SU-DHL-6 (cell line): ENCODE measurements at regions not wholly inside any gene's neighbourhood (a gene's known extent, or its start where the extent isn't known, plus 50 kb on each side); places are given as distances from the start of the nearest gene placed in this dataset.
A peak's percentile ranks its signal among the peaks of the same experiment; 100 is the strongest.

Source experiments
- H2AFZ ChIP-seq: fragments of 200-600 bp; sonication (generic); 2 replicates; pipeline ENCODE4 v1.6.1; 2014; ENCODE audit warnings: low read depth, mild to moderate bottlenecking, moderate library complexity, mixed read lengths, antibody characterized with exemption, low read length; ENCODE audit not compliant: severe bottlenecking
- H3F3A ChIP-seq: fragments of 200-600 bp; shearing (Covaris generic); 2 replicates; pipeline ENCODE4 v1.6.0; 2016; ENCODE audit warnings: antibody characterized with exemption, mild to moderate bottlenecking; ENCODE audit not compliant: insufficient read depth
- H3K27ac ChIP-seq: fragments of 200-600 bp; sonication (generic); 2 replicates; pipeline ENCODE4 v1.5.1; 2016; ENCODE audit warnings: low read depth, mild to moderate bottlenecking, low read length, moderate library complexity, mixed read lengths
- H3K27me3 ChIP-seq: fragments of 200-600 bp; sonication (generic), shearing (Covaris generic); 2 replicates; pipeline ENCODE4 v1.6.0; 2014; ENCODE audit warnings: mild to moderate bottlenecking, low read length
- H3K36me3 ChIP-seq: fragments of 200-600 bp; sonication (generic); 2 replicates; pipeline ENCODE4 v1.6.1; 2014; ENCODE audit warnings: mild to moderate bottlenecking, low read length, mixed read lengths
- H3K4me2 ChIP-seq: fragments of 300-600, 200-600 bp; shearing (Covaris generic), sonication (generic); 2 replicates; pipeline ENCODE4 v1.6.0; 2014; ENCODE audit warnings: low read length, low read depth, mild to moderate bottlenecking; ENCODE audit not compliant: poor library complexity, severe bottlenecking
- H3K4me3 ChIP-seq: fragments of 200-600 bp; sonication (generic); 2 replicates; pipeline ENCODE4 v1.5.1; 2014; ENCODE audit warnings: antibody characterized with exemption, low read length, mild to moderate bottlenecking, mixed read lengths; ENCODE audit not compliant: insufficient read depth, poor library complexity, severe bottlenecking
- H3K79me2 ChIP-seq: fragments of 200-600 bp; sonication (generic); 2 replicates; pipeline ENCODE4 v1.6.1; 2014; ENCODE audit warnings: mild to moderate bottlenecking, low read length, moderate library complexity; ENCODE audit not compliant: insufficient read depth
- H3K9ac ChIP-seq: fragments of 200-600 bp; sonication (generic); 2 replicates; pipeline ENCODE4 v1.7.0; 2014; ENCODE audit warnings: mild to moderate bottlenecking, low read length
- H3K9me2 ChIP-seq: fragments of 200-600 bp; sonication (generic); replicated peaks from 2 replicates; pipeline ENCODE4 v1.6.1; 2014; ENCODE audit warnings: low read length; ENCODE audit not compliant: insufficient read depth
- H3K9me3 ChIP-seq: fragments of 200-600 bp; sonication (generic); 2 replicates; pipeline ENCODE4 v1.6.1; 2014; ENCODE audit warnings: low read length, mixed read lengths; ENCODE audit not compliant: insufficient read depth
- H4K20me1 ChIP-seq: fragments of 200-600 bp; sonication (generic); 2 replicates; pipeline ENCODE4 v1.6.1; 2014; ENCODE audit warnings: low read depth, mild to moderate bottlenecking, antibody characterized with exemption, low read length, moderate library complexity, mixed read lengths
- CTCF ChIP-seq: fragments of 200-600 bp; sonication (generic); IDR thresholded peaks from one replicate; pipeline ENCODE4 v1.5.1; 2017; ENCODE audit warnings: antibody characterized with exemption, mild to moderate bottlenecking, low read length, moderate library complexity; ENCODE audit not compliant: insufficient read depth, poor library complexity, severe bottlenecking
- EZH2phosphoT487 ChIP-seq: fragments of 200-600 bp; sonication (generic), shearing (Covaris generic); conservative IDR thresholded peaks from 2 replicates; pipeline ENCODE4 v1.6.1; 2018; ENCODE audit warnings: mild to moderate bottlenecking, antibody characterized with exemption, low read length, moderate library complexity, mixed read lengths

GRCh38 chr1:187924252-187924651 lies 1095.5 kb downstream of the PLA2G4A start:
- H3K4me2 ChIP-seq = no peak overlapping the region
- no peaks in the 10 kb centered on the region for H3F3A ChIP-seq
- no peak overlapping the region for H3K9ac ChIP-seq
- peak overlapping the region; percentile 9 for H2AFZ ChIP-seq
- H3K79me2 ChIP-seq = no peaks in the 10 kb centered on the region
- H3K36me3 ChIP-seq = no peaks in the 10 kb centered on the region
- H4K20me1 ChIP-seq = no peaks in the 10 kb centered on the region
- no peaks in the 10 kb centered on the region for H3K9me3 ChIP-seq
- no peak overlapping the region for H3K4me3 ChIP-seq
- no peaks in the 10 kb centered on the region for H3K27me3 ChIP-seq
- no peak overlapping the region for H3K27ac ChIP-seq
- no peaks in the 10 kb centered on the region for H3K9me2 ChIP-seq
- TF ChIP-seq CTCF (no peak), EZH2phosphoT487 (no peak)

GRCh38 chr1:187928288-187928687 lies 1099.5 kb downstream of the PLA2G4A start:
- H3K9ac ChIP-seq = no peak overlapping the region
- no peak overlapping the region for H3K4me2 ChIP-seq
- H2AFZ ChIP-seq = no peak overlapping the region
- H3K79me2 ChIP-seq = no peaks in the 10 kb centered on the region
- TF ChIP-seq EZH2phosphoT487 (no peak), CTCF (no peak)
- H3K4me3 ChIP-seq = no peak overlapping the region
- no peaks in the 10 kb centered on the region for H3K9me2 ChIP-seq
- no peaks in the 10 kb centered on the region for H3F3A ChIP-seq
- H3K27ac ChIP-seq = no peak overlapping the region
- H3K27me3 ChIP-seq = no peaks in the 10 kb centered on the region
- no peaks in the 10 kb centered on the region for H4K20me1 ChIP-seq
- no peaks in the 10 kb centered on the region for H3K9me3 ChIP-seq
- no peaks in the 10 kb centered on the region for H3K36me3 ChIP-seq

- no peaks in the 10 kb centered on the region for H3K27me3 ChIP-seq
- H3K79me2 ChIP-seq = no peaks in the 10 kb centered on the region
- H3K4me2 ChIP-seq = no peak overlapping the region
- H3K27ac ChIP-seq = no peak overlapping the region
- H3F3A ChIP-seq = no peaks in the 10 kb centered on the region
- H3K4me3 ChIP-seq = no peak overlapping the region
- no peak overlapping the region for H3K9ac ChIP-seq
- no peak for TF ChIP-seq CTCF
- no peak for TF ChIP-seq EZH2phosphoT487
- no peaks in the 10 kb centered on the region for H3K36me3 ChIP-seq
- no peaks in the 10 kb centered on the region for H3K9me3 ChIP-seq
- H2AFZ ChIP-seq = no peak overlapping the region
- no peaks in the 10 kb centered on the region for H4K20me1 ChIP-seq
- no peaks in the 10 kb centered on the region for H3K9me2 ChIP-seq
Measured at GRCh38 chr1:187928696-187929095, 1099.9 kb downstream of the PLA2G4A start.

GRCh38 chr1:187931776-187932175 lies 1103.0 kb downstream of the PLA2G4A start:
- Histone ChIP-seq H3K9ac (no peak overlapping the region), H3K9me2 (no peaks in the 10 kb centered on the region), H3K27me3 (no peaks in the 10 kb centered on the region), H2AFZ (no peak overlapping the region), H4K20me1 (no peaks in the 10 kb centered on the region), H3K4me2 (no peak overlapping the region), H3K27ac (no peak overlapping the region), H3F3A (no peaks in the 10 kb centered on the region), H3K79me2 (no peaks in the 10 kb centered on the region), H3K9me3 (no peaks in the 10 kb centered on the region), H3K36me3 (no peaks in the 10 kb centered on the region; the same call in 1 of the 2 replicates), H3K4me3 (no peak overlapping the region)
- no peak for TF ChIP-seq EZH2phosphoT487
- TF ChIP-seq CTCF = no peak
